ENCODE measurements at regions not wholly inside any gene's neighbourhood (a gene's known extent, or its start where the extent isn't known, plus 50 kb on each side); places are given as distances from the start of the nearest gene placed in this dataset.

DNA sequence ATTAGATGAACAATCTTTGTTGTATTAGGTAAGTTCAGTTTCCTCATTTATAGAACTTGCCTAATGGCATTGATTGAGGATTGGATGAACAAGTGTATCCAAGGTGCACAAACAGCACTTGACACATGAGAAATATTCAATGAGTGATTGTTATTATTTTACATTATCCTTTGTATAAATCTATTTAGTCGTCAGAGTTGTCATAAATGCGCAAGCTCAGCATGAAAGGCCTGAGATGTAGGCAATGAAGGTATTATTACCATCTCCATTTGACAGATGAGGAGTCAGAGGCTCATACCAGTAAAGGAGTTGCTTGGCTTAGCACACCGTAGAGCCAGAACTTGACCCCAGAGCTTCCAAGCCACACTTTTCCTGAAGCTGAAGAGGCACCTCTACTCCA is 291.4 kb downstream of the C1D start:
- no peak for TF ChIP-seq EZH2 (IDR thresholded peaks at IDR 0.05; ENCODE audit: low read length)
- TF ChIP-seq, protein P1, sequence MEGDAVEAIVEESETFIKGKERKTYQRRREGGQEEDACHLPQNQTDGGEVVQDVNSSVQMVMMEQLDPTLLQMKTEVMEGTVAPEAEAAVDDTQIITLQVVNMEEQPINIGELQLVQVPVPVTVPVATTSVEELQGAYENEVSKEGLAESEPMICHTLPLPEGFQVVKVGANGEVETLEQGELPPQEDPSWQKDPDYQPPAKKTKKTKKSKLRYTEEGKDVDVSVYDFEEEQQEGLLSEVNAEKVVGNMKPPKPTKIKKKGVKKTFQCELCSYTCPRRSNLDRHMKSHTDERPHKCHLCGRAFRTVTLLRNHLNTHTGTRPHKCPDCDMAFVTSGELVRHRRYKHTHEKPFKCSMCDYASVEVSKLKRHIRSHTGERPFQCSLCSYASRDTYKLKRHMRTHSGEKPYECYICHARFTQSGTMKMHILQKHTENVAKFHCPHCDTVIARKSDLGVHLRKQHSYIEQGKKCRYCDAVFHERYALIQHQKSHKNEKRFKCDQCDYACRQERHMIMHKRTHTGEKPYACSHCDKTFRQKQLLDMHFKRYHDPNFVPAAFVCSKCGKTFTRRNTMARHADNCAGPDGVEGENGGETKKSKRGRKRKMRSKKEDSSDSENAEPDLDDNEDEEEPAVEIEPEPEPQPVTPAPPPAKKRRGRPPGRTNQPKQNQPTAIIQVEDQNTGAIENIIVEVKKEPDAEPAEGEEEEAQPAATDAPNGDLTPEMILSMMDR (optimal IDR thresholded peaks at IDR 0.05 in 1 of 3, IDR thresholded peaks at IDR 0.05 in 1 of 3, conservative IDR thresholded peaks at IDR 0.05 in 1 of 3; ENCODE audit: extremely low read depth in 1 of 3, insufficient read depth in 2 of 3, low read length in 3 of 3), result no peak
